ENCODE measurements at regions not wholly inside any gene's neighbourhood (a gene's known extent, or its start where the extent isn't known, plus 50 kb on each side); places are given as distances from the start of the nearest gene placed in this dataset.
"Not testable (repeated sequence)": the region's sequence is repeated elsewhere in the genome, so short reads cannot be mapped to it uniquely, and the experiment has no call there.

GRCh38 chr4:77366876-77367275 is 209.9 kb downstream of the CCNG2 start:
- not testable (repeated sequence) for H3K36me3 Mint-ChIP-seq (ENCODE audit: insufficient read depth in 1 of 3, low read depth in 3 of 3); H3K18ac ChIP-seq (ENCODE audit: insufficient read length, low read depth, low read length); H2BK20ac ChIP-seq (ENCODE audit: low read depth, low read length, poor library complexity, severe bottlenecking); H3K4ac ChIP-seq (ENCODE audit: low read depth, low read length); H3K27ac Mint-ChIP-seq; H3K9me3 ChIP-seq (ENCODE audit: control insufficient read depth, low read depth, low read length); H3K23me2 ChIP-seq (ENCODE audit: insufficient read length, low read depth, low read length, poor library complexity, severe bottlenecking); DNase-seq; H4K91ac ChIP-seq (ENCODE audit: insufficient read length, low read depth, low read length); H2BK5ac ChIP-seq (ENCODE audit: insufficient read length, low read length); H3K4me2 ChIP-seq (ENCODE audit: insufficient read depth, insufficient read length, low read length); H2AFZ ChIP-seq (ENCODE audit: low read length); H3K56ac ChIP-seq (ENCODE audit: insufficient read length, low read depth, low read length); H3K4me1 Mint-ChIP-seq; H3K27ac ChIP-seq (ENCODE audit: insufficient read length, low read depth, low read length); H3K9ac ChIP-seq (ENCODE audit: extremely low read depth, insufficient read length, low read length); H2AK5ac ChIP-seq (ENCODE audit: insufficient read length, low read length); H3K79me1 ChIP-seq (ENCODE audit: insufficient read depth, low read depth, low read length, poor library complexity, severe bottlenecking); H3K4me3 Mint-ChIP-seq; H4K20me1 ChIP-seq (ENCODE audit: control insufficient read depth, insufficient read depth, insufficient read length); H3K79me2 ChIP-seq (ENCODE audit: insufficient read depth, low read length); H3K4me1 ChIP-seq (ENCODE audit: insufficient read depth, low read length); H3T11ph ChIP-seq (ENCODE audit: low read length); H3K27me3 ChIP-seq (ENCODE audit: insufficient read depth, low read length); H2BK12ac ChIP-seq (ENCODE audit: insufficient read length, low read depth, low read length); H4K8ac ChIP-seq (replicated peaks; ENCODE audit: insufficient read length, low read depth, low read length); H3K23ac ChIP-seq (ENCODE audit: insufficient read length, low read depth, low read length); H3K9me3 Mint-ChIP-seq; H2BK15ac ChIP-seq (ENCODE audit: low read depth, low read length); H3K14ac ChIP-seq (ENCODE audit: insufficient read depth, low read length); H4K5ac ChIP-seq (ENCODE audit: insufficient read length, low read depth, low read length); H2BK120ac ChIP-seq (ENCODE audit: low read depth, low read length, poor library complexity, severe bottlenecking)
- TF ChIP-seq, protein P1, sequence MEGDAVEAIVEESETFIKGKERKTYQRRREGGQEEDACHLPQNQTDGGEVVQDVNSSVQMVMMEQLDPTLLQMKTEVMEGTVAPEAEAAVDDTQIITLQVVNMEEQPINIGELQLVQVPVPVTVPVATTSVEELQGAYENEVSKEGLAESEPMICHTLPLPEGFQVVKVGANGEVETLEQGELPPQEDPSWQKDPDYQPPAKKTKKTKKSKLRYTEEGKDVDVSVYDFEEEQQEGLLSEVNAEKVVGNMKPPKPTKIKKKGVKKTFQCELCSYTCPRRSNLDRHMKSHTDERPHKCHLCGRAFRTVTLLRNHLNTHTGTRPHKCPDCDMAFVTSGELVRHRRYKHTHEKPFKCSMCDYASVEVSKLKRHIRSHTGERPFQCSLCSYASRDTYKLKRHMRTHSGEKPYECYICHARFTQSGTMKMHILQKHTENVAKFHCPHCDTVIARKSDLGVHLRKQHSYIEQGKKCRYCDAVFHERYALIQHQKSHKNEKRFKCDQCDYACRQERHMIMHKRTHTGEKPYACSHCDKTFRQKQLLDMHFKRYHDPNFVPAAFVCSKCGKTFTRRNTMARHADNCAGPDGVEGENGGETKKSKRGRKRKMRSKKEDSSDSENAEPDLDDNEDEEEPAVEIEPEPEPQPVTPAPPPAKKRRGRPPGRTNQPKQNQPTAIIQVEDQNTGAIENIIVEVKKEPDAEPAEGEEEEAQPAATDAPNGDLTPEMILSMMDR (conservative IDR thresholded peaks at IDR 0.05), result peak; percentile 45
- peaks cover 12% of the 10 kb centered on the region for H3K27me3 Mint-ChIP-seq (ENCODE audit: low read depth)
- no CpG with 5 or more reads among the region's 4 CpGs for WGBS (ENCODE audit: extremely low coverage, insufficient read length, low lambda C conversion rate)
